Loucy (cell line): ENCODE measurements at regions not wholly inside any gene's neighbourhood (a gene's known extent, or its start where the extent isn't known, plus 50 kb on each side); places are given as distances from the start of the nearest gene placed in this dataset.

ENCODE experiments used
- H2AFZ ChIP-seq: fragments of 200-600 bp; sonication (generic); 2 replicates; pipeline ENCODE4 v1.6.0; 2016; ENCODE audit warnings: antibody characterized with exemption, mild to moderate bottlenecking, low read length, moderate library complexity
- H3F3A ChIP-seq: fragments of 200-600 bp; 2 replicates; pipeline ENCODE4 v1.6.0; 2016; ENCODE audit warnings: antibody characterized with exemption, low read depth, mild to moderate bottlenecking
- H3K27me3 ChIP-seq: fragments of 200-600 bp; sonication (generic); 2 replicates; pipeline ENCODE4 v1.6.1; 2014; ENCODE audit warnings: low read length, mild to moderate bottlenecking; ENCODE audit not compliant: insufficient read depth, poor library complexity, severe bottlenecking
- H3K36me3 ChIP-seq: fragments of 200-600 bp; sonication (generic); 2 replicates; pipeline ENCODE4 v1.6.1; 2016; ENCODE audit warnings: low read length; ENCODE audit not compliant: insufficient read depth
- H3K4me1 ChIP-seq: fragments of 200-600 bp; sonication (generic); 2 replicates; pipeline ENCODE4 v1.5.1; 2014; ENCODE audit warnings: low read length, mild to moderate bottlenecking; ENCODE audit not compliant: insufficient read depth, poor library complexity, severe bottlenecking
- H3K4me2 ChIP-seq: fragments of 200-600 bp; sonication (generic); 2 replicates; pipeline ENCODE4 v1.6.0; 2014; ENCODE audit warnings: antibody characterized with exemption, low read length, low read depth, mild to moderate bottlenecking; ENCODE audit not compliant: poor library complexity, severe bottlenecking
- H3K4me3 ChIP-seq: fragments of 200-600 bp; sonication (generic); 2 replicates; pipeline ENCODE4 v1.5.1; 2014; ENCODE audit warnings: low read length, mild to moderate bottlenecking, mixed read lengths; ENCODE audit not compliant: poor library complexity, severe bottlenecking
- H3K79me2 ChIP-seq: fragments of 200-600 bp; sonication (generic); 2 replicates; pipeline ENCODE4 v1.6.1; 2014; ENCODE audit warnings: low read length; ENCODE audit not compliant: insufficient read depth
- H3K9ac ChIP-seq: fragments of 200-600 bp; sonication (generic); 2 replicates; pipeline ENCODE4 v1.6.0; 2014; ENCODE audit warnings: mild to moderate bottlenecking, low read depth, low read length, moderate library complexity; ENCODE audit not compliant: poor library complexity, severe bottlenecking
- H3K9me2 ChIP-seq: fragments of 200-600 bp; sonication (generic); replicated peaks from 2 replicates; pipeline ENCODE4 v1.6.1; 2016; ENCODE audit warnings: low read depth, low read length, mixed read lengths
- H3K9me3 ChIP-seq: fragments of 200-600 bp; sonication (generic); 2 replicates; pipeline ENCODE4 v1.6.1; 2014; ENCODE audit warnings: mild to moderate bottlenecking, antibody characterized with exemption, low read length, low read depth; ENCODE audit not compliant: insufficient read depth
- H4K20me1 ChIP-seq: fragments of 200-600 bp; sonication (generic); 2 replicates; pipeline ENCODE4 v1.6.0; 2014; ENCODE audit warnings: antibody characterized with exemption, low read length, mild to moderate bottlenecking; ENCODE audit not compliant: insufficient read depth, poor library complexity, severe bottlenecking
- CTCF ChIP-seq: fragments of 200-600 bp; sonication (generic); conservative IDR thresholded peaks from 2 replicates; pipeline ENCODE4 v1.5.1; 2014; ENCODE audit warnings: mild to moderate bottlenecking, antibody characterized with exemption, low read length
- EZH2phosphoT487 ChIP-seq: fragments of 200-600 bp; IDR thresholded peaks from 2 replicates; pipeline ENCODE4 v1.6.1; 2018; ENCODE audit warnings: antibody characterized with exemption, mild to moderate bottlenecking, moderate library complexity, borderline replicate concordance

GRCh38 chr2:19844750-19845149 is 57.0 kb downstream of the TTC32 start:
- H3K9me3 ChIP-seq, result no peaks in the 10 kb centered on the region
- H3K4me3 ChIP-seq, result no peak overlapping the region
- no peaks in the 10 kb centered on the region for H4K20me1 ChIP-seq
- H3K36me3 ChIP-seq, result no peaks in the 10 kb centered on the region
- H3K79me2 ChIP-seq, result no peaks in the 10 kb centered on the region
- no peak overlapping the region for H3K9ac ChIP-seq
- no peaks in the 10 kb centered on the region for H3K27me3 ChIP-seq
- no peaks in the 10 kb centered on the region for H3K9me2 ChIP-seq
- no peak overlapping the region for H2AFZ ChIP-seq
- no peak overlapping the region for H3K4me2 ChIP-seq
- H3F3A ChIP-seq, result no peaks in the 10 kb centered on the region
- H3K4me1 ChIP-seq, result no peaks in the 10 kb centered on the region
- TF ChIP-seq CTCF (no peak), EZH2phosphoT487 (no peak)

- H3K36me3 ChIP-seq, result no peaks in the 10 kb centered on the region
- H3K79me2 ChIP-seq, result no peaks in the 10 kb centered on the region
- no peaks in the 10 kb centered on the region for H3K4me1 ChIP-seq
- H3K9me3 ChIP-seq, result no peaks in the 10 kb centered on the region
- H3K27me3 ChIP-seq, result no peaks in the 10 kb centered on the region
- no peak overlapping the region for H3K4me3 ChIP-seq
- TF ChIP-seq EZH2phosphoT487 (no peak), CTCF (no peak)
- no peak overlapping the region for H3K4me2 ChIP-seq
- no peaks in the 10 kb centered on the region for H4K20me1 ChIP-seq
- H3F3A ChIP-seq, result no peaks in the 10 kb centered on the region
- no peaks in the 10 kb centered on the region for H3K9me2 ChIP-seq
- H3K9ac ChIP-seq, result no peak overlapping the region
- no peak overlapping the region for H2AFZ ChIP-seq
These were observed 57.7 kb downstream of the TTC32 start for GRCh38 chr2:19843992-19844515.

- TF ChIP-seq CTCF, result no peak
- TF ChIP-seq EZH2phosphoT487, result no peak
- Histone ChIP-seq H3K9me3 (no peaks in the 10 kb centered on the region), H3K36me3 (no peaks in the 10 kb centered on the region)
These were observed 59.7 kb downstream of the TTC32 start for GRCh38 chr2:19841918-19842693.

More at GRCh38 chr2:19841918-19842693, 59.7 kb downstream of the TTC32 start:
- Histone ChIP-seq H3K4me3 (no peak overlapping the region), H3K79me2 (no peaks in the 10 kb centered on the region), H3F3A (no peaks in the 10 kb centered on the region), H3K4me1 (no peaks in the 10 kb centered on the region), H3K9me2 (no peaks in the 10 kb centered on the region), H3K27me3 (no peaks in the 10 kb centered on the region), H3K4me2 (no peak overlapping the region), H2AFZ (no peak overlapping the region), H3K9ac (no peak overlapping the region), H4K20me1 (no peaks in the 10 kb centered on the region)
